HS-27A (cell line): ENCODE measurements at regions not wholly inside any gene's neighbourhood (a gene's known extent, or its start where the extent isn't known, plus 50 kb on each side); places are given as distances from the start of the nearest gene placed in this dataset.

Source experiments
- DNase-seq: peaks from one replicate; pipeline ENCODE4 v3.0.0-alpha.2; 2012; ENCODE audit warnings: low read depth, missing footprints

DNA sequence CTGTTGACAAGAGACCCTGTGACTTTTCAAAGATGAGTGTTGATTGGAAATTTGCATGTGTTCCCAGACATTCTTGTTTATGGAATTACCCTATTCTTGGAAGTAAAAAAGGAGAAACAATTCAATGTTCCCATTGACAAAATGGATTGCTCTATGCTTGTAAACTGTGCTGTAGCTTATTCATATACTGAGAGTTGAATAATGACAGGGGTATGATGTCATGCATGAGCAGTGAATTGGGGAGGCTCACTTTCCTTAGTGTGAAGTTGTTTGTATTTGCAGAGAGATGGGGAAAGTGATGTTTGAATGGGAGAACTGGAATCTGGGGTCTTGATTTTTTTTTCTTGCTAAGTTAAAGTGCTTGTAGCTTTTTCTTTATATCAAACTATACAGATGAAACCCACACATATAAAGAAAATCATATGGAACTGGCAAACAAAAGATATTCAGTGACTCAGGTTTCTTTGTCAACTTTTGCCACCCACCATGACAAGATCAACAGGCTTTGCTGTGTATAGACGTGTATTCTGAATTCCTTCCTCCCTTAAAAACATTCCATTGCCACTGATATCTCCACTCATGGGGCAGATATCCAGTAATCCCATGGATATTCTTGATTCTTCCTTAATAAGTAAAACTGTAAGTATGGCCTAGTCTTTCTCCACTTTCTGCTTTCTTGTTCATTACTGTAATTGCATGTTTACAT, 97.8 kb upstream of the JAG1 start:
- no peak for DNase-seq

DNA sequence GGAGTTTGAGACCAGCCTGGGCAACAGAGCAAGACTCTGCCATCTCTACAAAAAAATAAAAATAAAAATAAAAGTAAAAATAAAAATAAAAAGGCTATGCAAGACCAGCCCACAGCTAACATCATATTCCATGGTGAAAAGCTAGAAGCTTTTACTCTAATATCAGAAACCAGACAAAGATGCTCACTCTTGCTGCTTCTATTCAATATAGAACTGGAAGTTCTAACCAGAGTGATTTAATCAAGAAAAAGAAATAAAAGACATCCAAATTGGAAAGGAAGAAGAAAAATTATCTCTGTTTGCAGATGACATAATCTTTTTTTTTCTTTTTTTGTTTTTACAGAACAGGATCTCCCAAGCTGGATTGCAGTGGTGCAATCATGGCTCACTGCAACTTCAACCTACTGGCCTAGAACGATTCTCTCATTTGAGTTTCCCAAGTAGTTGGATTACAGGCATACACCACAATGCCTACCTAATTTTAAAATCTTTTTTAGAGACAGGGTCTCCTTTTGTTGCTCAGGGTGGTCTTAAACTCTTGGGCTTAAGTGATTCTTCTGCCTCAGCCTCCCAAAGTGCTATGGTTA, 100.7 kb upstream of the JAG1 start:
- no peak for DNase-seq

DNA sequence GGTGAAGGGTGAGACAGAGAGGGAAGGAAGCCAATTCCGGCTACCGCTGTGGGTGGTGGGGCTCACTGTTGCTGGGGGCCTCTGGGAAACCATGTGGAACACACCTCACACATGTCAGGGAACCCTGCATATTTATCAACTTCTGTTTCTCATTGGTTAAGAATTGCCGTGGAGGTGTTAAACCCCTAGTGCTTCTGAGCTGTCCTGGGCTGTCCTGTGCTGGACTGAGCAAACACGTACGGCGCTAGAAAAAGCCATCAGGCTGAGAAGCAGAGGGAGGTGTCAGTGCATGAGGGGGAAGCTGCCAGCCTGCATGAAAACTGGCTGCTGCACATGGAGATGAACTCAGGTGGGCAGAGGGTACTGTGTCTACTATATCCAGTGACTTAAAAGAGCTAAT, 103.9 kb upstream of the JAG1 start:
- DNase-seq: no peak

DNA sequence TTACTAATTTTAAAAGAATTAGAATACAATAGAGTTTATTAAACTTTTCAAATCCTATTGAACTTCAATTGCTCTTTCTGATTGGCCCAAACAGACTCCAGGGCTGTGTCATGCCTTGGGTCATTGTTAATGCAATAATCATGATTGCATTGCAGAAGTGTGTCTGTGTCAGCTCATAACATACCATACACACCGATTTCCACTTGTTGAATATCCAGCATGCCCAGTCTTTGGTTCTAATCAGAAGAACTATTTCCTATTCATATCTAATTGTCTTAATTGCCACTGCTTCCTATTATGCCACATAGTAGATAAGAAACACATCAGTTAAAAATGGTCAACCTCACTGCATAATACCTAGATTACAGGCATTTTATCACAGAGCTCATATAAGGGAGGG, 106.1 kb upstream of the JAG1 start:
- DNase-seq: no peak

DNA sequence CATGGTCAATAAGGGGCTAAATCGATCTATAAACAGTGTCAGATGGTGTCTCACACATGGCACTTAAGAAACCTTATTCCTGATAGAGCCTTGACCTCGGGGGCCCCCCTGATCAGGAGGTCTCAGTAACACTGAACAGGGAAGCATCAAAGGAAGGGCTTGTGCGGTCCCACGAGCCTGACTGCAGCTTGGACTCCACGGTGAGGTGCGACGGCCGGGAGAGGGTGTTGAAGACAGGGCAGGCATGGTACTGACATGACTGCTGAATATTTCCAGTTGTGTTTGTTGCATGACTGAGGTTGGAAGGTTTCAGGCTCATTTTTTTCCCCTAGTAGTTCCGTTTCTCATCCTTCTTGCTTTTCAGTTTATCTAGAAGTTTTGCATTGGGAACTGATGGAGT, 107.1 kb upstream of the JAG1 start:
- no peak for DNase-seq

DNA sequence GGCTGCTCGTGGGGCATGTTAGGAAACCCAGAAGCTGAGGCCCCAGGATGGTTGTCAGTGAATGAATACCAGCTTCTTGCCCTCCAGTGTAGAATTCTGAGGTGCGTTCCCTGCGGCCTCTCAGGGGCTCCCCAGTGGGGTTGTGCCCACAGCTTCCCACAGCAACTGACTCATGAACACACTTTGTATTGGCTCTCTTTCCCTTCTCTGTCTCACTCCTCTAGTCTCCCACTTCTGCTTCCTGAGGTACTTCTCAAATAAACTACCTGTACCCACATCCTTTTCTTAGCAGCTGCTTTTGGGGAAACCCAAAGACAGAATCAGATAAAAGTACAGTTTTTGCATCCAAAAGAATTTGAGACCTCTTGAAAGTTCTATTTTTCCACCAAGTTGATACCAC, 107.7 kb upstream of the JAG1 start:
- DNase-seq: no peak

DNA sequence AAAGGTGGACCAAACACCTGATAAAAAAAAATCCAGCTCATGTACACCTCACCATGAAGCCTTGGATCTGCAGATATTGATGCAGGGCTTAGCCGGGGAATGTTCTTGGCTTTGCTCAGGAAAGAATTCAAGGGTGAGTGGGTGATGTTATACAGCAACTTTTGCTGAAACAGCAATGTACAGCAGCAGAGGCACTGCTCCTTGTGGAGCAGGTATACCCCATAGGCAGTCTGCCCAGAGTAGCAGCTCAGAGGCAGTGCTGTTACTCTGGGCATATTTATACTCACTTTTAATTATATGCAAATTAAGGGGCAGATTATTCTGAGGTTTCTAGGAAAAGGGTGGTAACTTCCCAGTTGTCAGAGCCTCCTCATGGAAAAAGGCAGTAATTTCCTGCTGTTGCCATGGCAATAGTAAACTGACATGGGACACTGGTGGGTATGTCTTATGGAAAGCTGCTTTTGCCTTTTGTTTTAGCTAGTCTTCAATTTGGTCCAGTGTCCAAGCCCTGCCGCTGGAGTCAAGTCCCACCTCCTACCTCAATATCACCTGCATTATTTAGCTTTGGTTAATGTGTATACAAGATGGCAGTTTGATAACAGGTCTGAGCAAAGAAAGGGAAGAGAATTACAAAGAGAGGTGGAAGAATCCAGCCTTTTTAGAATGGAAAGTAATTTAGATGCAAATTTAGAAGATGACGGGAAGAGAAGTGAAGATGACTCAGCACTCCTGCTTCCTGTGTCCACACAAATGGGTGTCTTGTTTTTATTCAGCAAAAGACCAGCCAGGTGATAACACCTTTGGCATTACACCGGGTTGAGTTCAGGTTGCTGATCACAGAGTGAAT, 110.1 kb upstream of the JAG1 start:
- no peak for DNase-seq

DNA sequence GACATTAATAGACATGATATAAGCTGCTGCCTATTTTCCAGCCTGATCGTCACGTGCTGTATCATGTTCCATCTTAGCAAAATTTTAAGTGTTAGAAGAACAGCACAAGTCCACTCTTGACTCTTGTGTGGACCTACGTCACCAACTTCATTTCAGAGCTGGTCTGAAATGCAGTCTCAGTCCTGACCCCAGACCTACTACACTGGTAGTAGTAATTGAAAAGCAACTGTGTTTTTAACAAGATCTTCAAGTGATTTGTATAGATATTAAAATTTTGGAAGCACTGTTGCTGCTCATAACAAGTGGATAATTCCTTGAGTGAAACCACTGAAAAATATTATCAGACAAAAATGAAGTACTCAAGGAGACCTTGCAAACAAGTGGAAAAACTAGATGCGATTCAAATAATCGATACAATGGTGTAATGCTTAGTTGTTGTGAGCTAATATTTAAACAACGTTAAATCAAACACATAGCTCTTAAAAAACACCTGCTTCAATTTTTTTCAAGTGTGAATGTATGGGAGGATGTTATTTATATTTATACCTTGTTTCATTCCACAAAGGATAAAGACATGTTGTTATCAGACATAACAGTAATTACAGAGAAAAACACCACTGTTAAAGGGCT, 110.9 kb upstream of the JAG1 start:
- DNase-seq: no peak

DNA sequence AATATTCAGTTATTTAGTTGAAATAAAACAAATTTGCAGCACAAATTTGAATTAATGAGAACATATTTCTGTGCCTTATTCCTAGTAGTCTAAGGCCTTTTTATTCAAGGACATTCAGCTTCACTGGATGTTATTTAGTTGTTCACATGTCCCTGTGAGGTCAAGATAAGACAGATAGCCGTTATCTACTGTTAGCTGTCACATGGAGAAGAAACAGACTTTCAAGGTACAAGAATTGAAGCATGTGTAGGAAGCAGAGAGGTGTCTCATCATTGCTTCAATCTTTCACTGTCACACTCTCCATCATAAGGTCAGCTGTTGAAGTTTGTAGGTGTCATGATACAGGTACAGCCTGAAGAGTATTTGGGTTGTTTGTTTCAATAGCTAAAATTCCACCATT, 112.9 kb upstream of the JAG1 start:
- no peak for DNase-seq

DNA sequence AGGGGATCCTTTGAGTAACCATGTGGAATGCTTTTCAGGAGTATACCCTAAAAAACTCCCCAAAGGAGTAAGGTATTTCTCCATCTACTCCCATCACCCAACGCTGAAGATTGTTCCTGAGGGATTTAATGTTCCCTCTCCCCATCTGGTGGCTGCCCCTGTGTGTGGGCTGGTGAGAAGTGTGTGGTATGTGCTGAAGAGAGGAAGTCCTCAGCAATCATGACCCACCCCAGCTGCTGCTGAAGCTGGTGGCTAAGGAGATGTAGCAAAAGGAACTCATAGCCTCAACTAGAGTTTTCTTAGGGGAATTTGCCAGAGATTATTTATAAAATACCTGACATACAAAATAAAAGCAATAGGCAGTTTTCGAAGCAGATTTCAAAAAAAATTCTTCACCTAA, 114.3 kb upstream of the JAG1 start:
- no peak for DNase-seq

DNA sequence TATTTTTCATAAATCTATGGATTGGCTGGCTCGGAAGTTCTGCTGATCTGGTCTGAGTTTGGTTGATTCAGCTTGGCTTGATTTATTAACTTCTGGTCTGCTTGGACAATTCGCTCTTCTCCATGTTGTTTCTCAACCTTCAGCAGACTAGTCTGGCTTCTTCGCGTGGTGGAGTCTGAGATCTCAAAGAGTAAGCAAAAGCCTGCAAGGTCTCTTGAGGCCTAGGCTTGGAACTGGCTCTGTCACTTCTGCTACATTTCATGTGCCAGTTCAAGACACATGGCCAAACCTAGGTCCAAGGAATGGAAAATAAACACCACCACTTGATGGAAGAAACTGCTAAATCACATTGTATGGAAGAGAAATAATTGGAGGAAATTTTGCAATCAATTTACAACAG, 115.1 kb upstream of the JAG1 start:
- no peak for DNase-seq

DNA sequence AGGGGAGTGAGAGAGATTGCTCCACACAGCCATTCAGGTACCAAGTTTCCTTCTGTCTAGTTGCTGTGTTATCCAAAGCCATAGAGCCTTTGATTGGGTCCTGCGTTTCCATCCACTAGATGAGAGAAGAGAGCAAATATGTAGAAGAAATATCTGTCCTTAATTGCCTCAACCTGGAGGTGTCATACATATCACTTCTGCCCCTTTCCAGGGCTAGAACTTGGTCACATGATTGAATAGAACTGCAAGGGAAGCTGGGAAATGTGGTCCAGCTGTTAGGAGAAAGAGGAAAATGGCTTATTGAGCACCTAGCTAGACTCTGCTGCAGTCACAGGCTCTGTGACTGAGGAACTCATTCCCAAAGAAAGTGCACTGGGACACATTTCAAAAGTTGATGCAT, 115.6 kb upstream of the JAG1 start:
- no peak for DNase-seq

DNA sequence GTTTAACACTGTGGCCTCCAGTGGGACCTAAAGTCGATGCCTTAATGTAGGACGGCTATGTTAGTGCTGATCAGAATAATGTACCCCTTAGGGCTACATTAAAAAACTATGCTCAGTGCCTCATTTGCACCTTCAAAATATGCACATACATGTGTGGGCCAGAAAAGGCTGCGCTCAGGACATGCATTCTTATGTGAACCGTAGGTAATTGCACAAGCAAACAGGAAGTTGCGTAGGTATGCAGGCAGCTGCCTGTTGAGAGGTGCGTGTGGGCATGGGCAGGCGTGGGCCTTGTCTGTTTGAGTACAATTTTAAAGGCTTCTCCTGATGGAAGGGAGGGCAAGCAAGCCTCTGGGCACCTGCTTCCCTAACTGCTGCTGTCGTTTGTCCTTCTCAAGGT, 116.2 kb upstream of the JAG1 start:
- DNase-seq: no peak

DNA sequence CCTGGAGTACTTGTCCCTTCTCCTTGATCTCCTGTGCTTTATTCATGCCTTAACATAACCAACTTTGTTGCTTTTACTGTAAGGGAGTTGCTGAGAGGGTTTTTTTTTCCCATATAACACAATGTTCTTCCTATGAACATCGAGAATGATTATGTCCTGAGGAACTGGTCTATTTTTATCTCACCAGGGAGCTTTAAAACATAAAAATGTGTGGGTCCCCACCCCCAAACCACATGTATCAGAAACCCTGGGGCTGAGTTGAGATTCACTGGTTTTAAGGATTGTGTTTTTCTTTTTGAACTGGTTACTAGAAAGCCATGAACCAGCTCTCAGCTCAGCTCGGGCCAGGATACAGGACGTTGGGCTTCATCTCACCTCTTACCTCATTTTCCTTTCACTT, 118.5 kb upstream of the JAG1 start:
- DNase-seq: no peak

DNA sequence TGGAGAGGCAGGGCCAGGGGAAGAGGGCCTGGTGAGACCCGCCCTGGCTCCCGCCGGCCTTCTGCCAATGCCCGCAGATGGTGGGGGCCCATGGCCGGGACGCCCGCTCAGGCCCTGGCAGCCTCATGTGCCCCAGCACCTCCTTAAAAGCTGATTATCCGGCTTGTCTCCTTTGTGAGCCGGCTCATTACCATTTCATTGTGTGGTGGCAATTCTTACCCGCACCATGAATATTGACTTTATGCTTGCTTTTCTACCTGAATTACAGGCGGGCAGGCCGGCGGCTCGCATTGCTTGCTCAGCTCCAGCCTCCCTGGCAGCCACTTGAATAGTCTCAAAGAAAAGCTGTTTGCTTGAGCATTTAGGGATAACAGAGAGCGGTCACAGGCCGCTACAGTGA, 120.0 kb upstream of the JAG1 start:
- DNase-seq: no peak

DNA sequence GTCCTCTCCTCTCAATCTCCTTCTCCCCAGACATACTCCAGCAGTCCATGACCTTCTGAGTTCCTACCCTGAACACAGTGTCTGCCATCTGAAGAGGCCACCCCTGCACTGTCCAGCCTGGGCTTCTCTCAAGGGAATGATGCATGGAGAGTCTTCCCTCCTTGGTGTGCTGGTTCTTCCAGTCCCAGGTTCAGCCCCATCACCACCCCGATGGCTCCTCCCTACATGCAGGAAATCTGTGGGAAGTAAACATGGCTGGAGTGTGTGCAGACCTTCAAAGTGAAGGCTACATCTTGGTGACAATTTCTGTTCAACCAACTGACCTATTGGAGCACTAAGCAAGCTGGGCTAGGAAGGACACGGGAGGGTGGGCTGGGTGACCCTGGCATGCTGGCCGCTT, 121.0 kb upstream of the JAG1 start:
- DNase-seq: no peak

DNA sequence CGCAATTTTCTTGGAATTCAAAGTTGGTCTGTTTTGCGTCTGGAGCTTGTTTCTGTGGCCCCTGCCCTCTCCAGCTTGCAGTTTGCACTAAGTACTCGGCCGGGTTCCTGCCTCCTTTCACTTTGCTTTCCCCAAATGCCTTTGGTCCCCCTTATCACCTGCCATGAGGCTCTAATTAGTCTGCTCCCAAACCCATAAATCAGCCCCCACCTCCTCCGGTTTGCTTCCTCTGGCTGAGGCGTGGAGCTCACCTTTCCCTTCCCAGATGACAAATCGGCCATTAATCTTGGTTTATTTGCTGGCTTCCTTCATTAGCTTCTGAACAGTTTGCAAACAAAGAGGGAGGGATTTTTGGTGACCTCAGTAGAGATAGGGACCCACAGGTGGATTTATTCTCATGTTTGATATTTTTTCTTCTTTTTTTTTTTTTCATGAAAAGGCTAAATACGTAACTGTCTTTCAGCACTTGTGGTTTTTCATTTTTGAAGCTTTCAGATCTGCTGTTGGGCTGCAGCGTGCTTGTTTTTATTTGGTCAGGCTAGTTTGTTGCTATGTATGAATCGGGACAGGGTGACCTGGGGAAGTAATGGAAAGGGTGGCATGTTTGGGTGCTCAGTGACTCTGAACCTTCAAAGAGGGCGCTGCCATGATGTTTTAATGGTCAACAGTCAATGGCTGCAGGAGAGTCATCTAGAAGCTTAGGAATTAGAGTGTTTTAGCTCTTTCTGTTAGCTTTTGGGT, 121.7 kb upstream of the JAG1 start:
- no peak for DNase-seq

DNA sequence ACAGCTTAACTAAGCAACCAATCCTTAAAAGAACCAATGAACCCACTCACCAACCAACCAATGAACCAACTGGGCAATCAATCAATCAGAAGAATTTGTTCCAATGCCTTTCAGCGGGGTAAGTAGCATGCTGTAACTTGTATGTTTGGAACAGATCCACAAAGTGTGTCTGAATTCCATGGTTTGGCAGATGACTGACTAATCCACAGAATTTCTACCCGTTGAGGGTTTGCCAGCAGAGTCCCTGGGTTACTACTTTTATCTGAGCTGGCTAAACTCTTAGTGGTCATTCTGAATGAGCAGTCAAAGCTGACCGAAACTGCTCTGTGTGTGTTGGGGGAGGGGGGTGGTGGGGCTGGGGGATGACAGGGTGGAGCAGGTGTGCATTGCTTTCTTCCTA, 125.0 kb upstream of the JAG1 start:
- peak; percentile 48 for DNase-seq

DNA sequence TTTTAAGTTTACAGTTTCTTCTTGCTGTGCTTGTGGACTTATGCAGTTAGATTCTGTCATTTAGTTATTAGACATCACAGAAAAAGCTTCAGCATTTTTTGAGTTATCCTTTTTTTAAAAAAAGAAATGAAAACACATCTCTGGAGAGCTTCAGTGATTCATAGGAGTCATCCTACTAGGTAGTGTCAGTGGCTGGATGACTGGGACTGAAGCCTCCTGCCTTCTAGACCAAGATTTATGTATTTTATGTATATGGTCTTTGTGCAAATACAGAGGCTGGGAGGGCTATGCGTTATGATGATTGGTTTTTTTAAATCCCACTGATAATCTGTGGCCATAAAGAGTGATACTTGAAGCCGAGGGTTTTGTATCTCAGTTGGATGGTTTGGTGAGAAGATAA, 125.9 kb upstream of the JAG1 start:
- no peak for DNase-seq

DNA sequence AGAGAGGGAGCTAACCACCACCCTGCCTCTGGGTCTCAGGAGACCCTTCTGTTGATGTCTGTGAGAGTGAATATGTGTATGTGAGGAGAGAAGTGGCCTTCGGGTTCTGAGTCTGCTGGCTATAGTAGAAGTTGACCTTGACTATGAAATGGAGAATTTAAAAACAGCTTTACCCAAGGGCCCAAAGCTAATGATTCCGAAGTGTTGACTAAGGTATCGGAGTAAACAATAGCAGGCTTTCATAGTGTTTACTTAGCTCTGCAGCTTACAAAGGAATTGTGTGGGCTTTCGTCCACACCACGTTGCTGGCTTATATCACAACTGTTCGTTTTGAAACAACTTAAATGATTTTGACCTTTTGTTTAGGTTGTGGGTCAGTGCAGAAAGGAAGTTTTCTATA, 126.5 kb upstream of the JAG1 start:
- DNase-seq: no peak

DNA sequence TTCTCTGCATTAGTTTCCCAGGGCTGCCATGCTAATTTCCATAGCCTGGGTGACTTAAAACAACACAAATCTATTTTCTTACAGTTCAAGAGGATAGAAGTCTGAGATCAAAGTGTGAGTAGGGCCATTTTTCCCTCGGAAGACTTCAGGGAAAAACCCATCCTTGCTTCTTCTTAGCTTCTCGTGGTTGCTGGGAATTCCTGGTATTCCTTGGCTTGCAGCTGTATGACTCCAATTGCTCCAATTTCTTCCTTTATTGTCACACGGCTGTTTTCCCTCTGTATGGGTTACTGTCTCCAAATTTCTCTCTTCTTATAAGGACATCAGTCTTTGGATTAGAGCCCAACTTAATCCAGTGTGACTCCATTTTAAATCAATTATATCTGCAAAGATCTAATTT, 128.4 kb upstream of the JAG1 start:
- DNase-seq: no peak

DNA sequence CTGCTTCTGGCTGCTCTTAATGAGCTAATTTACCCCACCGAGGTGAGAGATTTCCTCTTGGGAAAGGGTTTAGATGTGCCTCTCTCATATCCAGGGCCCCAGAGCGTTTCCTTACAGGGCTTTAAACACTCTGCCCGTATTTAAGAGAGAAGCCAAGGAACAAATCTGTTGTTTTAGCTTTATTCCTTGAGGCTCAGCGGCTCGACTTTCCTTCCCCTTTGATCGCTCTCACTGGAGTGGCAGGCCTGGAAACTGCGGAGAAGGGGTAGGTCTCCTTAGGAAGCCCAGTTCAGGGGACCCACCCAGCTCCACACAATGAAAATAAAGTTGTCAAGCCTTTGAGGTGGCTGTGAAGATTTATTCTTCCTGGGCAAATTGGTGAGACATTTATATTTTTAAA, 132.0 kb upstream of the JAG1 start:
- DNase-seq: no peak
